ENCODE measurements at regions not wholly inside any gene's neighbourhood (a gene's known extent, or its start where the extent isn't known, plus 50 kb on each side); places are given as distances from the start of the nearest gene placed in this dataset.
"Not testable (repeated sequence)": the region's sequence is repeated elsewhere in the genome, so short reads cannot be mapped to it uniquely, and the experiment has no call there.

DNA sequence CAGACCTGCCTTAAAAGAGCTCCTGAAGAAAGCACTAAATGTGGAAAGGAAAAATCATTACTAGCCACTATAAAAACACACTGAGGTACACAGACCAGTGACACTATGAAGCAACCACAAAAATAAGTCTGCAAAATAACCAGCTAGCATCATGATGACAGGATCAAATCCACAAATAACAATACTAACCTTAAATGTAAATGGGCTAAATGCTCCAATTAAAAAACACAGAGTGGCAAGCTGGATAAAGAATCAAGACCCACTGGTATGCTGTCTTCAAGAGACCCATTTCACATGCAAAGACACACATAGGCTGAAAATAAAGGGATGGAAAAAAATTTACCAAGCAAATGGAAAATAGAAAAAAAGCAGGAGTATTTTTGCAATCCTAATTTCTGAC, 114.5 kb downstream of the MTHFS start:
- DNase-seq; intact Hi-C loops (cut with DNase I, micrococcal nuclease); ATAC-seq: not testable (repeated sequence)

Data from left colon (tissue), 2 donors.